Natural killer cell (primary cell): ENCODE measurements at regions not wholly inside any gene's neighbourhood (a gene's known extent, or its start where the extent isn't known, plus 50 kb on each side); places are given as distances from the start of the nearest gene placed in this dataset.

Experiments
- ATAC-seq, 3 donors: fragments of 150-1000 bp in 2 of 3; fragments of 200-7000 bp in 1 of 3; cut with Tn5 transposase; 1 replicate in 1 of 3; 2 replicates in 2 of 3; pipeline ENCODE4 v1.10.0; 2021; ENCODE audit warnings: mild to moderate bottlenecking in 2 of 3, moderate library complexity in 2 of 3
- DNase-seq, 2 donors: peaks; one replicate each; pipeline versions ENCODE4 v3.0.0 to v3.0.0-alpha.2; 2013 to 2021; ENCODE audit warnings: mixed read lengths in 1 of 2
- H3K27ac ChIP-seq: one replicate; pipeline ENCODE4 v1.5.1; 2013; ENCODE audit warnings: mild to moderate bottlenecking, low read length
- H3K27me3 ChIP-seq: one replicate; pipeline ENCODE4 v1.6.1; 2013; ENCODE audit warnings: low read length; ENCODE audit not compliant: control insufficient read depth, insufficient read depth
- H3K36me3 ChIP-seq: one replicate; pipeline ENCODE4 v1.6.1; 2013; ENCODE audit warnings: low read length; ENCODE audit not compliant: control insufficient read depth, insufficient read depth
- H3K4me1 ChIP-seq: one replicate; pipeline ENCODE4 v1.6.1; 2013; ENCODE audit warnings: low read length; ENCODE audit not compliant: control insufficient read depth, insufficient read depth
- H3K4me3 ChIP-seq: one replicate; pipeline ENCODE4 v1.5.1; 2013; ENCODE audit warnings: low read length
- H3K9me3 ChIP-seq: one replicate; pipeline ENCODE4 v1.6.1; 2013; ENCODE audit warnings: low read length; ENCODE audit not compliant: control insufficient read depth, insufficient read depth
- H3K27ac Mint-ChIP-seq, 2 donors: one replicate each; pipeline ENCODE4 v1.8.0; 2022; ENCODE audit warnings: mild to moderate bottlenecking in 2 of 2, mixed read lengths in 2 of 2, moderate library complexity in 1 of 2
- H3K27me3 Mint-ChIP-seq, 2 donors: one replicate each; pipeline ENCODE4 v1.8.0; 2022; ENCODE audit warnings: low read depth in 2 of 2, mixed read lengths in 2 of 2
- H3K36me3 Mint-ChIP-seq: one replicate; pipeline ENCODE4 v1.8.0; 2022; ENCODE audit warnings: mixed read lengths
- H3K4me1 Mint-ChIP-seq, 2 donors: one replicate each; pipeline ENCODE4 v1.8.0; 2022; ENCODE audit warnings: mixed read lengths in 2 of 2
- H3K4me3 Mint-ChIP-seq: one replicate; pipeline ENCODE4 v1.8.0; 2022; ENCODE audit warnings: mild to moderate bottlenecking, moderate library complexity, mixed read lengths
- H3K9me3 Mint-ChIP-seq, 2 donors: one replicate each; pipeline ENCODE4 v1.8.0; 2022; ENCODE audit warnings: mixed read lengths in 2 of 2
- WGBS: methylation state at CpG from one replicate; pipeline ENCODE4 v1.1.7; 2013; ENCODE audit warnings: missing lambda C conversion rate; ENCODE audit not compliant: insufficient coverage; 5-methylcytosine and 5-hydroxymethylcytosine counted together
- intact Hi-C: fragments of 100-400 bp; cut with micrococcal nuclease; formaldehyde crosslinking; loops from one replicate; pipeline ENCODE4 v1.14.2; 2022
- TF ChIP-seq, protein P1 (sequence below): fragments of 200-600 bp; IDR thresholded peaks from one replicate; pipeline ENCODE4 v1.8.0; 2022; ENCODE audit warnings: antibody characterized with exemption

GRCh38 chr4:181189751-181190150 is 1053.5 kb upstream of the TENM3 start:
- TF ChIP-seq, protein P1, sequence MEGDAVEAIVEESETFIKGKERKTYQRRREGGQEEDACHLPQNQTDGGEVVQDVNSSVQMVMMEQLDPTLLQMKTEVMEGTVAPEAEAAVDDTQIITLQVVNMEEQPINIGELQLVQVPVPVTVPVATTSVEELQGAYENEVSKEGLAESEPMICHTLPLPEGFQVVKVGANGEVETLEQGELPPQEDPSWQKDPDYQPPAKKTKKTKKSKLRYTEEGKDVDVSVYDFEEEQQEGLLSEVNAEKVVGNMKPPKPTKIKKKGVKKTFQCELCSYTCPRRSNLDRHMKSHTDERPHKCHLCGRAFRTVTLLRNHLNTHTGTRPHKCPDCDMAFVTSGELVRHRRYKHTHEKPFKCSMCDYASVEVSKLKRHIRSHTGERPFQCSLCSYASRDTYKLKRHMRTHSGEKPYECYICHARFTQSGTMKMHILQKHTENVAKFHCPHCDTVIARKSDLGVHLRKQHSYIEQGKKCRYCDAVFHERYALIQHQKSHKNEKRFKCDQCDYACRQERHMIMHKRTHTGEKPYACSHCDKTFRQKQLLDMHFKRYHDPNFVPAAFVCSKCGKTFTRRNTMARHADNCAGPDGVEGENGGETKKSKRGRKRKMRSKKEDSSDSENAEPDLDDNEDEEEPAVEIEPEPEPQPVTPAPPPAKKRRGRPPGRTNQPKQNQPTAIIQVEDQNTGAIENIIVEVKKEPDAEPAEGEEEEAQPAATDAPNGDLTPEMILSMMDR, result no peak
- ATAC-seq, result no peak
- H3K4me1 Mint-ChIP-seq, result no peaks in the 10 kb centered on the region
- intact Hi-C loops, result no loop called here
- H3K36me3 Mint-ChIP-seq, result no peaks in the 10 kb centered on the region
- Histone ChIP-seq H3K4me1 (no peaks in the 10 kb centered on the region), H3K27ac (no peak overlapping the region), H3K4me3 (no peak overlapping the region), H3K27me3 (no peaks in the 10 kb centered on the region), H3K9me3 (peaks cover 6% of the 10 kb centered on the region), H3K36me3 (no peaks in the 10 kb centered on the region)
- DNase-seq, result no peak
- H3K4me3 Mint-ChIP-seq, result no peak overlapping the region
- peaks cover 7 to 11% of the 10 kb centered on the region in 2 donors for H3K9me3 Mint-ChIP-seq
- H3K27ac Mint-ChIP-seq, result no peak overlapping the region
- no peaks in the 10 kb centered on the region for H3K27me3 Mint-ChIP-seq
- 79% methylated on average over 7 of the region's 7 CpGs for WGBS

- Histone ChIP-seq H3K4me1 (no peaks in the 10 kb centered on the region), H3K4me3 (no peak overlapping the region), H3K27ac (no peak overlapping the region), H3K9me3 (no peaks in the 10 kb centered on the region), H3K27me3 (no peaks in the 10 kb centered on the region), H3K36me3 (no peaks in the 10 kb centered on the region)
- DNase-seq (no peak), ATAC-seq (no peak)
- Mint-ChIP-seq H3K27me3 (no peaks in the 10 kb centered on the region), H3K9me3 (peaks cover 4 to 5% of the 10 kb centered on the region in 2 donors), H3K4me1 (no peaks in the 10 kb centered on the region), H3K27ac (no peak overlapping the region), H3K36me3 (no peaks in the 10 kb centered on the region), H3K4me3 (no peak overlapping the region)
- TF ChIP-seq, protein P1, result no peak
- intact Hi-C loops, result no loop called here
- WGBS, result 73% methylated on average over 6 of the region's 6 CpGs
These were observed 1049.9 kb upstream of the TENM3 start for GRCh38 chr4:181193131-181193930.

- 81% methylated on average over 5 of the region's 5 CpGs for WGBS
These were observed 1049.1 kb upstream of the TENM3 start for GRCh38 chr4:181194096-181194495.

More at GRCh38 chr4:181194096-181194495, 1049.1 kb upstream of the TENM3 start:
- no peaks in the 10 kb centered on the region for H3K36me3 Mint-ChIP-seq
- ATAC-seq (no peak), DNase-seq (no peak)
- no peak overlapping the region for H3K27ac Mint-ChIP-seq
- no peak overlapping the region for H3K4me3 Mint-ChIP-seq
- H3K36me3 ChIP-seq, result no peaks in the 10 kb centered on the region
- no peaks in the 10 kb centered on the region for H3K27me3 ChIP-seq
- intact Hi-C loops, result no loop called here
- H3K27ac ChIP-seq, result no peak overlapping the region
- no peaks in the 10 kb centered on the region for H3K4me1 ChIP-seq
- peaks cover 9% of the 10 kb centered on the region in 2 donors for H3K9me3 Mint-ChIP-seq
- no peaks in the 10 kb centered on the region for H3K9me3 ChIP-seq
- H3K4me1 Mint-ChIP-seq, result no peaks in the 10 kb centered on the region
- TF ChIP-seq, protein P1, result no peak
- no peaks in the 10 kb centered on the region for H3K27me3 Mint-ChIP-seq
- no peak overlapping the region for H3K4me3 ChIP-seq
